HEK293 (cell line): ENCODE measurements at regions not wholly inside any gene's neighbourhood (a gene's known extent, or its start where the extent isn't known, plus 50 kb on each side); places are given as distances from the start of the nearest gene placed in this dataset.

ENCODE experiments used
- CTCF ChIA-PET: fragments of 350-600 bp; formaldehyde crosslinking; extraction: SDS; loops from one replicate; lab custom pipeline; 2021; ENCODE audit warnings: antibody characterized with exemption; lab: Yijun Ruan, JAX
- POLR2A ChIA-PET: fragments of 300-600 bp; formaldehyde crosslinking; extraction: SDS; loops from one replicate; lab custom pipeline; 2020; ENCODE audit warnings: antibody characterized with exemption, inconsistent platforms; lab: Yijun Ruan, JAX
- H3K27ac ChIP-seq: fragments of 200-500 bp; sonication (Bioruptor generic); 2 replicates; pipeline ENCODE4 v1.5.1; 2014; ENCODE audit warnings: low read depth, low read length, control low read depth, inconsistent platforms; ENCODE audit errors: extremely low read depth
- H3K36me3 ChIP-seq, 2 experiments: fragments of 200-500 bp in 1 of 2; sonication (Bioruptor generic) in 1 of 2; 1 replicate in 1 of 2; 2 replicates in 1 of 2; pipeline ENCODE4 v1.5.1; 2014 to 2017; ENCODE audit warnings: inconsistent platforms in 2 of 2, low read length in 2 of 2; ENCODE audit not compliant: control insufficient read depth in 2 of 2, insufficient read depth in 1 of 2
- H3K4me1 ChIP-seq: fragments of 200-500 bp; sonication (Bioruptor generic); 2 replicates; pipeline ENCODE4 v1.5.1; 2014; ENCODE audit warnings: mild to moderate bottlenecking, low read length, inconsistent platforms; ENCODE audit not compliant: control insufficient read depth, insufficient read depth
- H3K4me3 ChIP-seq: 2 replicates; pipeline ENCODE4 v1.5.1; 2011; ENCODE audit warnings: low read depth, mild to moderate bottlenecking, control low read depth, low read length, moderate library complexity
- H3K9me3 ChIP-seq: fragments of 200-500 bp; sonication (Bioruptor generic); 2 replicates; pipeline ENCODE4 v1.5.1; 2014; ENCODE audit warnings: low read depth, low read length, inconsistent platforms; ENCODE audit not compliant: control insufficient read depth, insufficient read depth
- IKZF3 ChIP-seq: fragments of 450-650 bp; IDR thresholded peaks from 2 replicates; pipeline ENCODE4 v1.5.0; 2018; ENCODE audit warnings: missing biosample characterization, mild to moderate bottlenecking, missing genetic modification characterization, moderate library complexity
- REPIN1 ChIP-seq: fragments of 450-650 bp; formaldehyde crosslinking; IDR thresholded peaks from 2 replicates; pipeline ENCODE4 v1.5.1; 2017; ENCODE audit warnings: missing biosample characterization, missing genetic modification characterization, low read depth
- ZFP37 ChIP-seq: fragments of 450-650 bp; formaldehyde crosslinking; IDR thresholded peaks from 2 replicates; pipeline ENCODE4 v1.5.1; 2016; ENCODE audit warnings: missing biosample characterization, missing genetic modification characterization
- ZNF121 ChIP-seq: fragments of 450-650 bp; formaldehyde crosslinking; IDR thresholded peaks from 2 replicates; pipeline ENCODE4 v1.5.1; 2016; ENCODE audit warnings: missing biosample characterization, missing genetic modification characterization
- ZNF140 ChIP-seq: fragments of 450-650 bp; formaldehyde crosslinking; IDR thresholded peaks from 2 replicates; pipeline ENCODE4 v1.5.1; 2016; ENCODE audit warnings: missing biosample characterization, missing genetic modification characterization
- ZNF221 ChIP-seq: fragments of 450-650 bp; formaldehyde crosslinking; IDR thresholded peaks from 2 replicates; pipeline ENCODE4 v1.5.1; 2017; ENCODE audit warnings: missing biosample characterization, missing genetic modification characterization, borderline replicate concordance
- ZNF302 ChIP-seq: fragments of 450-650 bp; formaldehyde crosslinking; IDR thresholded peaks from 2 replicates; pipeline ENCODE4 v1.5.1; 2016; ENCODE audit warnings: missing biosample characterization, missing genetic modification characterization, low read depth
- ZNF473 ChIP-seq: fragments of 450-650 bp; formaldehyde crosslinking; IDR thresholded peaks from 2 replicates; pipeline ENCODE4 v1.5.1; 2017; ENCODE audit warnings: missing biosample characterization, missing genetic modification characterization
- ZNF521 ChIP-seq: fragments of 450-650 bp; formaldehyde crosslinking; IDR thresholded peaks from 2 replicates; pipeline ENCODE4 v1.5.1; 2017; ENCODE audit warnings: missing biosample characterization, mild to moderate bottlenecking, missing genetic modification characterization
- ZNF558 ChIP-seq: fragments of 450-650 bp; formaldehyde crosslinking; IDR thresholded peaks from 2 replicates; pipeline ENCODE4 v1.5.1; 2016; ENCODE audit warnings: missing biosample characterization, missing genetic modification characterization
- ZNF623 ChIP-seq: fragments of 450-650 bp; formaldehyde crosslinking; IDR thresholded peaks from 2 replicates; pipeline ENCODE4 v1.5.1; 2016; ENCODE audit warnings: missing biosample characterization, missing genetic modification characterization
- TF ChIP-seq, protein P1 (sequence below): fragments of 450-650 bp; formaldehyde crosslinking; IDR thresholded peaks from 2 replicates; pipeline ENCODE4 v1.5.1; 2016; ENCODE audit warnings: missing biosample characterization, missing genetic modification characterization, borderline replicate concordance
- TF ChIP-seq, protein P2 (sequence below): fragments of 450-650 bp; formaldehyde crosslinking; IDR thresholded peaks from 2 replicates; pipeline ENCODE4 v1.5.1; 2016; ENCODE audit warnings: missing biosample characterization, missing genetic modification characterization
- TF ChIP-seq, protein P3 (sequence below): fragments of 450-650 bp; formaldehyde crosslinking; IDR thresholded peaks from 2 replicates; pipeline ENCODE4 v1.5.1; 2017; ENCODE audit warnings: missing biosample characterization, missing genetic modification characterization
- TF ChIP-seq, protein P4 (sequence below): fragments of 450-650 bp; formaldehyde crosslinking; IDR thresholded peaks from 2 replicates; pipeline ENCODE4 v1.5.1; 2016; ENCODE audit warnings: missing biosample characterization, missing genetic modification characterization, borderline replicate concordance
- TF ChIP-seq, protein P5 (sequence below): fragments of 450-650 bp; formaldehyde crosslinking; IDR thresholded peaks from 2 replicates; pipeline ENCODE4 v1.5.1; 2016; ENCODE audit warnings: missing biosample characterization, missing genetic modification characterization

DNA sequence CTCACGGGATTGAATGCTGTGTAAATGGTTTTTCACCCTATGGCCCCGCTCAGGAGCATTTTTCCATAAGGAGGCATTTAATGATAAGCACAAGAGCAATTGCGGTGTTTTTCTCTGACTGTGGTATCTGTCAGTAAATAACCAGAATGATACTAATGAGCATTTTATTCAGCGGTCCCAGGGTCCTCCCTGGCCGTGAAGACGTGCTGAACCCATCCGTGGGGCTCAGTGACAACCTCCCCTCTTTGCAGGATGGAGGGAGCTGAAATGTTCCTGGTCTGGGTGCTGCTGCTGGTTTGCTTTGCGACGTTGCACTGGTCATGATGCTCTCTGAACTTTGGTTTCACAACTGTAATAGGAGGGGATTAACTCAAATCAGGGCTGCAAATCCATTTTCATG lies 625.6 kb downstream of the AACS start:
- TF ChIP-seq ZNF121 (tag by site-specific recombination) = no peak
- TF ChIP-seq, protein P1, sequence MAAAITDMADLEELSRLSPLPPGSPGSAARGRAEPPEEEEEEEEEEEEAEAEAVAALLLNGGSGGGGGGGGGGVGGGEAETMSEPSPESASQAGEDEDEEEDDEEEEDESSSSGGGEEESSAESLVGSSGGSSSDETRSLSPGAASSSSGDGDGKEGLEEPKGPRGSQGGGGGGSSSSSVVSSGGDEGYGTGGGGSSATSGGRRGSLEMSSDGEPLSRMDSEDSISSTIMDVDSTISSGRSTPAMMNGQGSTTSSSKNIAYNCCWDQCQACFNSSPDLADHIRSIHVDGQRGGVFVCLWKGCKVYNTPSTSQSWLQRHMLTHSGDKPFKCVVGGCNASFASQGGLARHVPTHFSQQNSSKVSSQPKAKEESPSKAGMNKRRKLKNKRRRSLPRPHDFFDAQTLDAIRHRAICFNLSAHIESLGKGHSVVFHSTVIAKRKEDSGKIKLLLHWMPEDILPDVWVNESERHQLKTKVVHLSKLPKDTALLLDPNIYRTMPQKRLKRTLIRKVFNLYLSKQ (tag by site-specific recombination) = no peak
- TF ChIP-seq, protein P2, sequence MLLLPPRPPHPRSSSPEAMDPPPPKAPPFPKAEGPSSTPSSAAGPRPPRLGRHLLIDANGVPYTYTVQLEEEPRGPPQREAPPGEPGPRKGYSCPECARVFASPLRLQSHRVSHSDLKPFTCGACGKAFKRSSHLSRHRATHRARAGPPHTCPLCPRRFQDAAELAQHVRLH (tag by site-specific recombination) = no peak
- no peak for TF ChIP-seq ZNF473 (tag by site-specific recombination)
- no peak for TF ChIP-seq ZNF521 (tag by site-specific recombination)
- TF ChIP-seq, protein P3, sequence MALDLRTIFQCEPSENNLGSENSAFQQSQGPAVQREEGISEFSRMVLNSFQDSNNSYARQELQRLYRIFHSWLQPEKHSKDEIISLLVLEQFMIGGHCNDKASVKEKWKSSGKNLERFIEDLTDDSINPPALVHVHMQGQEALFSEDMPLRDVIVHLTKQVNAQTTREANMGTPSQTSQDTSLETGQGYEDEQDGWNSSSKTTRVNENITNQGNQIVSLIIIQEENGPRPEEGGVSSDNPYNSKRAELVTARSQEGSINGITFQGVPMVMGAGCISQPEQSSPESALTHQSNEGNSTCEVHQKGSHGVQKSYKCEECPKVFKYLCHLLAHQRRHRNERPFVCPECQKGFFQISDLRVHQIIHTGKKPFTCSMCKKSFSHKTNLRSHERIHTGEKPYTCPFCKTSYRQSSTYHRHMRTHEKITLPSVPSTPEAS (tag by site-specific recombination) = no peak
- TF ChIP-seq ZFP37 (tag by site-specific recombination) = no peak
- TF ChIP-seq IKZF3 = no peak
- no peak for TF ChIP-seq ZNF302 (tag by site-specific recombination)
- no peak for TF ChIP-seq ZNF558 (tag by site-specific recombination)
- H3K4me3 ChIP-seq = no peak overlapping the region
- H3K4me1 ChIP-seq = no peaks in the 10 kb centered on the region
- no peak overlapping the region for H3K27ac ChIP-seq
- POLR2A ChIA-PET = no interaction called here
- no peaks in the 10 kb centered on the region for H3K36me3 ChIP-seq
- CTCF ChIA-PET = no interaction called here
- no peaks in the 10 kb centered on the region for H3K9me3 ChIP-seq

DNA sequence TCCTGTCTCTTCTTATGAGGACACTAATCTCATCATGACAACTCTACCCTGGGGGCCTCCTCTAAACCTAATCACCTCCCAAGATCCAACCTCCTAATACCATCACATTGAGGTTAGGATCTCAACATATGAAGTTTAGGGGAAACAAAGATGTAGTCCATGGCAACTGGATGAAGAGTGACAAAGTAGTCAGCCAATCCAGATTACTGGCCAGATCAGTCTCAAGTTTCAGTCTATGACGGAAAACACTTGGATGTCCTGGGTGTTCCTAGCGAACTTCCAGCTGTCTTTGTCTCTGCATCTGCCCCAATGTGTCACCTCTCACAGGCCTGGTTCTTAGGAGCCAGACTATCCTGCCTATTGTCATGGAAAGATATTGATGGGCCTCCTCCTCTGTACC lies 630.8 kb downstream of the AACS start:
- H3K4me3 ChIP-seq = no peak overlapping the region
- H3K27ac ChIP-seq = no peak overlapping the region
- TF ChIP-seq, protein P4, sequence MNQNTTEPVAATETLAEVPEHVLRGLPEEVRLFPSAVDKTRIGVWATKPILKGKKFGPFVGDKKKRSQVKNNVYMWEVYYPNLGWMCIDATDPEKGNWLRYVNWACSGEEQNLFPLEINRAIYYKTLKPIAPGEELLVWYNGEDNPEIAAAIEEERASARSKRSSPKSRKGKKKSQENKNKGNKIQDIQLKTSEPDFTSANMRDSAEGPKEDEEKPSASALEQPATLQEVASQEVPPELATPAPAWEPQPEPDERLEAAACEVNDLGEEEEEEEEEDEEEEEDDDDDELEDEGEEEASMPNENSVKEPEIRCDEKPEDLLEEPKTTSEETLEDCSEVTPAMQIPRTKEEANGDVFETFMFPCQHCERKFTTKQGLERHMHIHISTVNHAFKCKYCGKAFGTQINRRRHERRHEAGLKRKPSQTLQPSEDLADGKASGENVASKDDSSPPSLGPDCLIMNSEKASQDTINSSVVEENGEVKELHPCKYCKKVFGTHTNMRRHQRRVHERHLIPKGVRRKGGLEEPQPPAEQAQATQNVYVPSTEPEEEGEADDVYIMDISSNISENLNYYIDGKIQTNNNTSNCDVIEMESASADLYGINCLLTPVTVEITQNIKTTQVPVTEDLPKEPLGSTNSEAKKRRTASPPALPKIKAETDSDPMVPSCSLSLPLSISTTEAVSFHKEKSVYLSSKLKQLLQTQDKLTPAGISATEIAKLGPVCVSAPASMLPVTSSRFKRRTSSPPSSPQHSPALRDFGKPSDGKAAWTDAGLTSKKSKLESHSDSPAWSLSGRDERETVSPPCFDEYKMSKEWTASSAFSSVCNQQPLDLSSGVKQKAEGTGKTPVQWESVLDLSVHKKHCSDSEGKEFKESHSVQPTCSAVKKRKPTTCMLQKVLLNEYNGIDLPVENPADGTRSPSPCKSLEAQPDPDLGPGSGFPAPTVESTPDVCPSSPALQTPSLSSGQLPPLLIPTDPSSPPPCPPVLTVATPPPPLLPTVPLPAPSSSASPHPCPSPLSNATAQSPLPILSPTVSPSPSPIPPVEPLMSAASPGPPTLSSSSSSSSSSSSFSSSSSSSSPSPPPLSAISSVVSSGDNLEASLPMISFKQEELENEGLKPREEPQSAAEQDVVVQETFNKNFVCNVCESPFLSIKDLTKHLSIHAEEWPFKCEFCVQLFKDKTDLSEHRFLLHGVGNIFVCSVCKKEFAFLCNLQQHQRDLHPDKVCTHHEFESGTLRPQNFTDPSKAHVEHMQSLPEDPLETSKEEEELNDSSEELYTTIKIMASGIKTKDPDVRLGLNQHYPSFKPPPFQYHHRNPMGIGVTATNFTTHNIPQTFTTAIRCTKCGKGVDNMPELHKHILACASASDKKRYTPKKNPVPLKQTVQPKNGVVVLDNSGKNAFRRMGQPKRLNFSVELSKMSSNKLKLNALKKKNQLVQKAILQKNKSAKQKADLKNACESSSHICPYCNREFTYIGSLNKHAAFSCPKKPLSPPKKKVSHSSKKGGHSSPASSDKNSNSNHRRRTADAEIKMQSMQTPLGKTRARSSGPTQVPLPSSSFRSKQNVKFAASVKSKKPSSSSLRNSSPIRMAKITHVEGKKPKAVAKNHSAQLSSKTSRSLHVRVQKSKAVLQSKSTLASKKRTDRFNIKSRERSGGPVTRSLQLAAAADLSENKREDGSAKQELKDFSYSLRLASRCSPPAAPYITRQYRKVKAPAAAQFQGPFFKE (tag by site-specific recombination) = no peak
- TF ChIP-seq REPIN1 = no peak
- no peak for TF ChIP-seq ZNF140
- no peak for TF ChIP-seq ZNF623 (tag by site-specific recombination)
- TF ChIP-seq, protein P5, sequence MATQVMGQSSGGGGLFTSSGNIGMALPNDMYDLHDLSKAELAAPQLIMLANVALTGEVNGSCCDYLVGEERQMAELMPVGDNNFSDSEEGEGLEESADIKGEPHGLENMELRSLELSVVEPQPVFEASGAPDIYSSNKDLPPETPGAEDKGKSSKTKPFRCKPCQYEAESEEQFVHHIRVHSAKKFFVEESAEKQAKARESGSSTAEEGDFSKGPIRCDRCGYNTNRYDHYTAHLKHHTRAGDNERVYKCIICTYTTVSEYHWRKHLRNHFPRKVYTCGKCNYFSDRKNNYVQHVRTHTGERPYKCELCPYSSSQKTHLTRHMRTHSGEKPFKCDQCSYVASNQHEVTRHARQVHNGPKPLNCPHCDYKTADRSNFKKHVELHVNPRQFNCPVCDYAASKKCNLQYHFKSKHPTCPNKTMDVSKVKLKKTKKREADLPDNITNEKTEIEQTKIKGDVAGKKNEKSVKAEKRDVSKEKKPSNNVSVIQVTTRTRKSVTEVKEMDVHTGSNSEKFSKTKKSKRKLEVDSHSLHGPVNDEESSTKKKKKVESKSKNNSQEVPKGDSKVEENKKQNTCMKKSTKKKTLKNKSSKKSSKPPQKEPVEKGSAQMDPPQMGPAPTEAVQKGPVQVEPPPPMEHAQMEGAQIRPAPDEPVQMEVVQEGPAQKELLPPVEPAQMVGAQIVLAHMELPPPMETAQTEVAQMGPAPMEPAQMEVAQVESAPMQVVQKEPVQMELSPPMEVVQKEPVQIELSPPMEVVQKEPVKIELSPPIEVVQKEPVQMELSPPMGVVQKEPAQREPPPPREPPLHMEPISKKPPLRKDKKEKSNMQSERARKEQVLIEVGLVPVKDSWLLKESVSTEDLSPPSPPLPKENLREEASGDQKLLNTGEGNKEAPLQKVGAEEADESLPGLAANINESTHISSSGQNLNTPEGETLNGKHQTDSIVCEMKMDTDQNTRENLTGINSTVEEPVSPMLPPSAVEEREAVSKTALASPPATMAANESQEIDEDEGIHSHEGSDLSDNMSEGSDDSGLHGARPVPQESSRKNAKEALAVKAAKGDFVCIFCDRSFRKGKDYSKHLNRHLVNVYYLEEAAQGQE (tag by site-specific recombination) = no peak
- no peak for TF ChIP-seq ZNF221
- ChIA-PET POLR2A (no interaction called here), CTCF (interaction anchor here (0.6 kb wide), 1 partner anchor 72 kb away, joined by 3 read pairs; no protein-coding TSS in a partner anchor)
- no peaks in the 10 kb centered on the region for H3K9me3 ChIP-seq
- H3K36me3 ChIP-seq = no peaks in the 10 kb centered on the region
- H3K4me1 ChIP-seq = no peaks in the 10 kb centered on the region
